ENCODE measurements at regions not wholly inside any gene's neighbourhood (a gene's known extent, or its start where the extent isn't known, plus 50 kb on each side); places are given as distances from the start of the nearest gene placed in this dataset.
A peak's percentile ranks its signal among the peaks of the same experiment; 100 is the strongest.

DNA sequence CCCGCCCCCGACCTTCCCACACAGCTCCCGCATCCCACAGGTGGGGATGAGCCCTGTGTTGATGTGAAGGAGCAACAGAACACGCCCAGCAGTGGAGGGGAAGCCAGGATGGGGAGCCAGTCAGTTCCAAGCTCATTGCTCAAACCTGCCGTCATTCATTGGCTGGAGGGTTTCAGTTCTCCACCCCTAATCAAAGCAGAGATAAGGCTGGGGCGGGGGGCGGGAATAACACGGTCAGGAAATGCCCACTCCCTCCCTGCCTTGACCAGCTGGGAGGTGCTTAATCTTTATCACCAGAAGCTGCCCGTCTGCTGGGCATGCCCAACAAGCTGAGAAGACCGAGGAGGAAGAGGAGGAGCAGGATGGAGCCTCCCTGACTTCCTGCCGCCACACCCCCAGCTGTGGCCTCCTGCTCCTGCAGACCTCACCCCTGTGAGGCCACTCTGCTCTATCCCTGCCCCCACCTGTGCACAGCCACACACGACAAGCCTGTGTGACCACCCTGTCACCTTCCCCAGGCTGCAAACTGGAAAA is 265.1 kb downstream of the ZEB1 start:
- TF ChIP-seq, protein P1, sequence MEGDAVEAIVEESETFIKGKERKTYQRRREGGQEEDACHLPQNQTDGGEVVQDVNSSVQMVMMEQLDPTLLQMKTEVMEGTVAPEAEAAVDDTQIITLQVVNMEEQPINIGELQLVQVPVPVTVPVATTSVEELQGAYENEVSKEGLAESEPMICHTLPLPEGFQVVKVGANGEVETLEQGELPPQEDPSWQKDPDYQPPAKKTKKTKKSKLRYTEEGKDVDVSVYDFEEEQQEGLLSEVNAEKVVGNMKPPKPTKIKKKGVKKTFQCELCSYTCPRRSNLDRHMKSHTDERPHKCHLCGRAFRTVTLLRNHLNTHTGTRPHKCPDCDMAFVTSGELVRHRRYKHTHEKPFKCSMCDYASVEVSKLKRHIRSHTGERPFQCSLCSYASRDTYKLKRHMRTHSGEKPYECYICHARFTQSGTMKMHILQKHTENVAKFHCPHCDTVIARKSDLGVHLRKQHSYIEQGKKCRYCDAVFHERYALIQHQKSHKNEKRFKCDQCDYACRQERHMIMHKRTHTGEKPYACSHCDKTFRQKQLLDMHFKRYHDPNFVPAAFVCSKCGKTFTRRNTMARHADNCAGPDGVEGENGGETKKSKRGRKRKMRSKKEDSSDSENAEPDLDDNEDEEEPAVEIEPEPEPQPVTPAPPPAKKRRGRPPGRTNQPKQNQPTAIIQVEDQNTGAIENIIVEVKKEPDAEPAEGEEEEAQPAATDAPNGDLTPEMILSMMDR (IDR thresholded peaks at IDR 0.05; ENCODE audit: insufficient read depth, low read length) = no peak
- TF ChIP-seq SPI1 (IDR thresholded peaks at IDR 0.05; ENCODE audit: borderline replicate concordance, low read depth) (no peak), POLR2AphosphoS5 (IDR thresholded peaks at IDR 0.05; ENCODE audit: low read depth) (no peak)
- H3K27ac ChIP-seq (replicated peaks) = no peak overlapping the region
- no peak for DNase-seq (ENCODE audit: low read depth in 1 of 2, low spot score in 1 of 2)
- H3K4me3 ChIP-seq (replicated peaks; ENCODE audit: insufficient read depth, low read length) = no peak overlapping the region
- H3K27me3 ChIP-seq (ENCODE audit: insufficient read depth, poor library complexity, severe bottlenecking) = no peaks in the 10 kb centered on the region

- TF ChIP-seq POLR2AphosphoS5 (IDR thresholded peaks at IDR 0.05; ENCODE audit: low read depth) (no peak), GABPA (IDR thresholded peaks at IDR 0.05; ENCODE audit: low read depth) (no peak), SPI1 (IDR thresholded peaks at IDR 0.05; ENCODE audit: borderline replicate concordance, low read depth) (no peak), REST (IDR thresholded peaks at IDR 0.05; ENCODE audit: insufficient replicate concordance, low read depth) (no peak)
- TF ChIP-seq, protein P1 (IDR thresholded peaks at IDR 0.05; ENCODE audit: insufficient read depth, low read length) = no peak
- Histone ChIP-seq H3K27ac (replicated peaks) (peak overlapping the region; percentile 29), H3K27me3 (ENCODE audit: insufficient read depth, poor library complexity, severe bottlenecking) (no peaks in the 10 kb centered on the region), H3K4me3 (replicated peaks; ENCODE audit: insufficient read depth, low read length) (no peak overlapping the region)
- no peak for DNase-seq (ENCODE audit: low read depth in 1 of 2, low spot score in 1 of 2)
Observed at GRCh38 chr10:31583293-31583692, 264.3 kb downstream of the ZEB1 start.

DNA sequence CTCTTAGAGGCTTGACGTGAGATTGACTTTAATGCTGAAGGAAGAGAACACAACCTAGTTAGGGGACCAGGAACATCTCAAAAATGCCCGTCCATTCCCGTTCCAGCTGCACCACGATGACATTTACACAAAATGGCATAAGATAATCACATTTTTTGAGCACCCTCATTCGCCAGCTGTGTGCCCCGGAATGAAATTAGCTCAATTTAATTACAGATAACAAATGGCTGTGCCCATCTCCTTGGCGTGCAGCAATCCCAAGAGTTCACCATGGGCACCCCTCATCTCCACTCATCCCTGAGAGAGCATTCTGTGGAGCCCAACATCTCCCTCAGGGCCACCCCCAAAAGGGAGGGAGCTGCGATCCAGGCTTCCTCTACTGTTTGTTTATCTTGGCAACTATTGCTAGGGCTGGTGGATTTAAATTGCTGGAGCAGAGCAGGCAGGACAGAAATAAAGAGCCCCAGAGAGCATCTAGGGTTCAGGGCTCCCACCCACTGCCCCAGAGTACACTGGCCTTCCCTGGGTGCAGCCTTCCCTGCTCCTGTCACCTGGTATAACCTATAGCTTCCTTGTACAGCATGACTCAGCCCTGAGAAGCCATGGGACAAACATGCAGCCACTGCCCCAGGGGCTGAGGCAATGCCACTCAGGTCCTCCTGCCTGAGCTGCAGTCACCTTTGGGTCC is 263.5 kb downstream of the ZEB1 start:
- H3K4me3 ChIP-seq (replicated peaks; ENCODE audit: insufficient read depth, low read length) = no peak overlapping the region
- TF ChIP-seq POLR2AphosphoS5 (IDR thresholded peaks at IDR 0.05; ENCODE audit: low read depth) = no peak
- no peaks in the 10 kb centered on the region for H3K27me3 ChIP-seq (ENCODE audit: insufficient read depth, poor library complexity, severe bottlenecking)
- peak in 1 of 2 experiments; percentile 40 for DNase-seq (ENCODE audit: low read depth in 1 of 2, low spot score in 1 of 2)
- H3K27ac ChIP-seq (replicated peaks) = peak overlapping the region; percentile 29

DNA sequence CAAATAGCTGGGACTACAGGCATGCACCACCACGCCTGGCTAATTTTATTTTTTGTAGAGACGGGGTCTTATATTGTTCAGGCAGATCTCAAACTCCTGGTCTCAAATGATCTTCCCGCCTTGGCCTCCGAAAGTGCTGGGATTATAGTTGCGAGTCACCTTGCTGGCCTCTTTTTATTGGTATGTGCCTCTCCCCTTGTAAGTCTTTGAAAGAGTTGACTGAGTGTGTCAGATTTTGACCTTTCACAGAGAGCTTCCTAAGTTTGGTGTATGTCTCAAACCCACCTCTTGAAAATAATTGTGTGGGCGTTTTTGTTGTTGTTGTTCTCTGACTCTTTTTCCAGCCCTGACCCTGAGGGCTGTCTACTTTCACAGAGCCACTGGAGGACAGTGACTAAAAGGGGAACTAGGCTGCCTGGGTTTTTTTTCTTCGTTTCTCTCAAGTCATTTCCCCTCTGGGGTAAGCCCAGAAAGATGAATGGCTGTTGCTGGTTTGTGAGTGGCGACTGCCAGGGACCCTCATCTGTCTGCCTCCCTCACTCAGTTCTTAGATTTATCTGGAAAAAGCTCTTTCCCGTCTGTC is 262.8 kb downstream of the ZEB1 start:
- DNase-seq (ENCODE audit: low read depth in 1 of 2, low spot score in 1 of 2) = peak in 1 of 2 experiments; percentile 65
- Histone ChIP-seq H3K27me3 (ENCODE audit: insufficient read depth, poor library complexity, severe bottlenecking) (no peaks in the 10 kb centered on the region), H3K27ac (replicated peaks) (peak overlapping the region; percentile 29), H3K4me3 (replicated peaks; ENCODE audit: insufficient read depth, low read length) (no peak overlapping the region)
- TF ChIP-seq, protein P1 (IDR thresholded peaks at IDR 0.05; ENCODE audit: insufficient read depth, low read length) = no peak
- peak; percentile 87 for TF ChIP-seq SPI1 (IDR thresholded peaks at IDR 0.05; ENCODE audit: borderline replicate concordance, low read depth)

GRCh38 chr10:31580646-31581045 is 261.6 kb downstream of the ZEB1 start:
- Histone ChIP-seq H3K27me3 (ENCODE audit: insufficient read depth, poor library complexity, severe bottlenecking) (no peaks in the 10 kb centered on the region), H3K27ac (replicated peaks) (no peak overlapping the region), H3K4me3 (replicated peaks; ENCODE audit: insufficient read depth, low read length) (no peak overlapping the region)
- TF ChIP-seq REST (IDR thresholded peaks at IDR 0.05; ENCODE audit: insufficient replicate concordance, low read depth) = no peak
- TF ChIP-seq, protein P1 (IDR thresholded peaks at IDR 0.05; ENCODE audit: insufficient read depth, low read length) = no peak
- no peak for TF ChIP-seq SPI1 (IDR thresholded peaks at IDR 0.05; ENCODE audit: borderline replicate concordance, low read depth)
- TF ChIP-seq GABPA (IDR thresholded peaks at IDR 0.05; ENCODE audit: low read depth) = no peak
- TF ChIP-seq POLR2AphosphoS5 (IDR thresholded peaks at IDR 0.05; ENCODE audit: low read depth) = no peak
- DNase-seq (ENCODE audit: low read depth in 1 of 2, low spot score in 1 of 2) = no peak

Measured in HL-60 (cell line).